ENCODE measurements at regions not wholly inside any gene's neighbourhood (a gene's known extent, or its start where the extent isn't known, plus 50 kb on each side); places are given as distances from the start of the nearest gene placed in this dataset.
"Not testable (repeated sequence)": the region's sequence is repeated elsewhere in the genome, so short reads cannot be mapped to it uniquely, and the experiment has no call there.

GRCh38 chr2:144011553-144011952, 508.4 kb downstream of the ZEB2 start:
- DNase-seq (ENCODE audit: low read depth in 2 of 2) = no peak

GRCh38 chr2:144011098-144011497, 508.8 kb downstream of the ZEB2 start:
- DNase-seq (ENCODE audit: low read depth in 2 of 2) = no peak

GRCh38 chr2:144010096-144010836, 509.7 kb downstream of the ZEB2 start:
- no peak for DNase-seq (ENCODE audit: low read depth in 2 of 2)

GRCh38 chr2:144006139-144006538, 513.8 kb downstream of the ZEB2 start:
- DNase-seq (ENCODE audit: low read depth in 2 of 2) = no peak

GRCh38 chr2:144004742-144005141, 515.2 kb downstream of the ZEB2 start:
- no peak for DNase-seq (ENCODE audit: low read depth in 2 of 2)

GRCh38 chr2:144003460-144004075, 516.4 kb downstream of the ZEB2 start:
- no peak for DNase-seq (ENCODE audit: low read depth in 2 of 2)

GRCh38 chr2:143996974-143997373, 522.9 kb downstream of the ZEB2 start:
- no peak for DNase-seq (ENCODE audit: low read depth in 2 of 2)

GRCh38 chr2:143994961-143995360, 525.0 kb downstream of the ZEB2 start:
- no peak for DNase-seq (ENCODE audit: low read depth in 2 of 2)

GRCh38 chr2:143991596-143991995, 528.3 kb downstream of the ZEB2 start:
- not testable (repeated sequence) for DNase-seq (ENCODE audit: low read depth in 2 of 2)

GRCh38 chr2:143988082-143988481, 531.8 kb downstream of the ZEB2 start:
- no peak for DNase-seq (ENCODE audit: low read depth in 2 of 2)

GRCh38 chr2:143981428-143981827, 538.5 kb downstream of the ZEB2 start:
- no peak for DNase-seq (ENCODE audit: low read depth in 2 of 2)

GRCh38 chr2:143977356-143977755, 542.6 kb downstream of the ZEB2 start:
- no peak for DNase-seq (ENCODE audit: low read depth in 2 of 2)

- DNase-seq (ENCODE audit: low read depth in 2 of 2) = no peak
Observed at GRCh38 chr2:143975216-143975615, 544.7 kb downstream of the ZEB2 start.

- no peak for DNase-seq (ENCODE audit: low read depth in 2 of 2)
Observed at GRCh38 chr2:143974262-143974661, 545.7 kb downstream of the ZEB2 start.

- no peak for DNase-seq (ENCODE audit: low read depth in 2 of 2)
Observed at GRCh38 chr2:143968860-143969259, 551.1 kb downstream of the ZEB2 start.

GRCh38 chr2:143968360-143968759, 551.6 kb downstream of the ZEB2 start:
- no peak for DNase-seq (ENCODE audit: low read depth in 2 of 2)

GRCh38 chr2:143965493-143966164, 554.3 kb downstream of the ZEB2 start:
- no peak for DNase-seq (ENCODE audit: low read depth in 2 of 2)

- DNase-seq (ENCODE audit: low read depth in 2 of 2) = no peak
Observed at GRCh38 chr2:143964891-143965290, 555.0 kb downstream of the ZEB2 start.

GRCh38 chr2:143960177-143960576, 559.7 kb downstream of the ZEB2 start:
- DNase-seq (ENCODE audit: low read depth in 2 of 2) = no peak

GRCh38 chr2:143957321-143957720, 562.6 kb downstream of the ZEB2 start:
- no peak for DNase-seq (ENCODE audit: low read depth in 2 of 2)

GRCh38 chr2:143955401-143956065, 564.4 kb downstream of the ZEB2 start:
- DNase-seq (ENCODE audit: low read depth in 2 of 2) = no peak

GRCh38 chr2:143954844-143955243, 565.1 kb downstream of the ZEB2 start:
- DNase-seq (ENCODE audit: low read depth in 2 of 2) = no peak

Data from stimulated activated CD4-positive, alpha-beta T cell treated with anti-CD3 and anti-CD28 coated beads, Interleukin-12 subunit alpha, Interleukin-12 subunit beta, amount 100 ng/mL, for 24 hours (primary cell).